Myocyte (in vitro differentiated cells): ENCODE measurements at regions not wholly inside any gene's neighbourhood (a gene's known extent, or its start where the extent isn't known, plus 50 kb on each side); places are given as distances from the start of the nearest gene placed in this dataset. TPM values are rescaled to one million over a fixed set of nuclear protein-coding genes. Genes with fewer than 3 reads are reported as not detected.
"Not testable (repeated sequence)": the region's sequence is repeated elsewhere in the genome, so short reads cannot be mapped to it uniquely, and the experiment has no call there.

Source experiments
- DNase-seq: peaks from one replicate; pipeline ENCODE4 v3.0.0-alpha.2; 2012; ENCODE audit warnings: low read depth
- microRNA-seq: library from miRNA; unstranded; fragments of <30 nt; microRNA quantifications from one replicate; pipeline ENCODE4, GENCODE V29; 2016

GRCh38 chr3:75579981-75580782 is 83.9 kb upstream of the FRG2C start:
- DNase-seq = peak; percentile 4

- not testable (repeated sequence) for DNase-seq
Observed at GRCh38 chr3:75582536-75582935, 81.6 kb upstream of the FRG2C start.

- peak; percentile 0 for DNase-seq
Observed at GRCh38 chr3:75583116-75583515, 81.0 kb upstream of the FRG2C start.

- not testable (repeated sequence) for DNase-seq
Observed at GRCh38 chr3:75587695-75588094, 76.4 kb upstream of the FRG2C start.

GRCh38 chr3:75590382-75590781 is 73.7 kb upstream of the FRG2C start:
- DNase-seq = not testable (repeated sequence)

GRCh38 chr3:75604286-75604934 is 59.7 kb upstream of the FRG2C start:
- not testable (repeated sequence) for DNase-seq

GRCh38 chr3:75607996-75608395 is 56.1 kb upstream of the FRG2C start:
- DNase-seq = not testable (repeated sequence)

- not testable (repeated sequence) for DNase-seq
Observed at GRCh38 chr3:75609598-75609997, 54.5 kb upstream of the FRG2C start.

- no peak for DNase-seq
Observed at GRCh38 chr3:75610773-75611172, 53.4 kb upstream of the FRG2C start.

- not testable (repeated sequence) for DNase-seq
Observed at GRCh38 chr3:75611724-75612460, 52.2 kb upstream of the FRG2C start.

Small RNA genes lying in the stretch of these regions (microRNA-seq; reads per million reads assigned to microRNA genes)
- gene MIR4444-2 = not detected
